ENCODE measurements at regions not wholly inside any gene's neighbourhood (a gene's known extent, or its start where the extent isn't known, plus 50 kb on each side); places are given as distances from the start of the nearest gene placed in this dataset.
"Not testable (repeated sequence)": the region's sequence is repeated elsewhere in the genome, so short reads cannot be mapped to it uniquely, and the experiment has no call there.

DNA sequence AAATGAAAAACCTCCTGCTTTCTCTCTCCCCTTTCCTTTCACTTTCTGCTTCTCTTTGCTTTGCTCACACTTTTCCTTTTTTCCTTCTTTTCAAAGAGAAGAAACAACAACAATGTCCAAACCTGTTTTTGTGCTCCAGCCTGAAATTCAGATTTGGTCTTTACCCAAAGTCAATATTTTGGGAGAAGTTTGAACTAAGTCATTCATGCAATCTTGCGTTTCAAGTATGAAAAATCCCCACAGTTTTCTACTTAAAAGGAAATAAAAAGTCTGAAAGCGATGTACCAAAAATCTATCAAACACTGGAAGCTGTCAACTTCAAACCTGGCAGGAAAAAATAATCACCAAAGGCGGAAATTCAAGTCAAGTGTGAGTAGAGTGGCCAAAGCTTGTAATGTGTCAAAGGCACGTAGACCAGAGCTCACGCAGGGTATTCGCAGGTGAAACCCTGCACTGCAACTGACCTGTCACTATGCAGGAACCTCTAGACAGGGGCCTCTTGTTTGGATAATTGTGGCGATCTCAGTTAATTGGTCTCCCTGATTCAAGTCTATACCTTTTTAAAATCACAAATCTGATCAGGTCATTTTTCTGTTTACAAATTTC is 118.8 kb upstream of the GALNT15 start:
- DNase-seq (ENCODE audit: low read depth): no peak

DNA sequence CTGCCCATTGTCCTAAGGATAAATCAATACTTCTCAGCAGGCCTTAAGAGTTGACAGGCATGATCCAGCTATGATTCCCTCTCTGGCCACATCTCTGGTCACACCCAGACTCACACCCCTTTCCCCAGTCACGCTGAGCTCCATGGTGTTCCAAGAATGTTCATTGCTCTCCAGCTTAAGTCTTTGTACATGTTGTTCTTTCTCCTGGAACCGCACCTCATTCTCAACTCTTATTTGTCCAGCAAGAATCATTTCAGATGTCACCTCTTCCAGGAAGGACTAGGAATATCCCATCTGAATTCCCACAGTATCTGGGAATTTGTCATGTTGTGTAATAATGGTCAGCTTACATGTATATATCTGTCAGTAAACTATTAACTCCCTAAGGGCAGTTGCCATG is 118.3 kb upstream of the GALNT15 start:
- DNase-seq (ENCODE audit: low read depth): no peak

DNA sequence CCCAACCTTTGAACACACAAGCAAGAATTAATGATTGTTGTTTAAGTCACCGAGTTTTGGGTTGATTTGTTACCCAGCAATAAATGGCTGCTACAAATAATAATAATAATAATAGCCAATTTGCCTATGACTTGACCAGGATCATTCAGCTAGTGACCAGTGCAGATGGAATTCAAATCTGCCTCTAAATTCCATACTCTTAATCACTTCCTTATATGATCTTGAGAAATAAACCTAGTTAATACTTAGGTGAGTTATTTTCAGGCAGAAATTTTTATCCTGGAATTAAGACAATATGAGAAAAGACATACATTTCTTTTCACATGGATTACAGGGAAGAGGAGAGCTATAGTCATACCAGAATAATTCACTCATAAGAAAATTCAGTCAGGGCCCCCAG is 116.0 kb upstream of the GALNT15 start:
- no peak for DNase-seq (ENCODE audit: low read depth)

DNA sequence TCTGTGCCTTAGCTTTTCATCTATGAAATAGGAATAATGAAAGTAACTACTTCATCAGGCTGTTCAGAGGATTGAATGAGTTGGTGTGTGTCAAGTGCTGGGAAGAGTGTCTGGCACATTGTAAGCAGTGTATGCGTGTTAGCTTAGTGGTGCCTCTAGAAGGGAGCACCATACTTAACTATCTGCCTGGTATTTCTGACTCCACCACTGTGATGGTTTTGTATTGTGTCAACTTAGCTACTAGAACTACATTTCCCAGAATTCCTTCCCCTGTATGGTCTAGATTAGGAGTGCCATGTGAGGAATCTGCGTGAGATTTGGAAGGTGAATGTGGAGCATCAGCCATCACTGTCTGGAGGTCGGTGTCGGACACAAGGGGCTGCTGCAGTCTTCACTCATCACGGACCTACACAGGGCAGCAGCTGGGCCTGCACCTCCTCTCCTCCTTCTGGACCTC is 115.4 kb upstream of the GALNT15 start:
- DNase-seq (ENCODE audit: low read depth): no peak

DNA sequence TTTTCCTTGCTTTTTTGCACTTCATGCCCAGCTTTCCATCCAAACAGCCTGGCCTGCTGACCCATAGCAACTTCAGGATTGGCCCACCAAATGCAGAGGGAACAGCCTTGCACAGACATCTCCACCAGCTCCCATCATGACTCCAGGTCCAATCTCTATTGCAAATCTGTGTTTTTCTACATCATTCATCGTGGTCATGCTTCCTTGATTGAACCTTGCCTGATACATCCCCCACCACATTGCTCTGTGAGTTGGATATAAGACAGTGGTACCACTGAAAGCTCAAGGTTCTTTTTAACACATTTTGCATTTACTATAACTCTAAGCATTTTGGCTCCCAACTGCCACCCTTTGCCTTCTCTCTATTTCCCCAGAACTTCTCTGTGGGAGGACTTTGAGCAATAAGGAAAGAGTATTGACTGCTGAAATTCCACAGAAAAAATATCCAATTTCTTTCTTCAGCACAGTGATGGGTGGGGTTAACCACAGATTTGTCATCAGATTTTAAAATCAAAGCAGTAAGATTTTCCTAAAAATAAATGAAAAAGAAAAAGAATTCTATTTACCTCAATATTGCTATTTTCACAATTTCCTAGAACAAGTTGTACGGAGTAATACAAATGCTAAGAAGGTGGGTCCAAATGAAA is 114.6 kb upstream of the GALNT15 start:
- DNase-seq (ENCODE audit: low read depth): no peak

DNA sequence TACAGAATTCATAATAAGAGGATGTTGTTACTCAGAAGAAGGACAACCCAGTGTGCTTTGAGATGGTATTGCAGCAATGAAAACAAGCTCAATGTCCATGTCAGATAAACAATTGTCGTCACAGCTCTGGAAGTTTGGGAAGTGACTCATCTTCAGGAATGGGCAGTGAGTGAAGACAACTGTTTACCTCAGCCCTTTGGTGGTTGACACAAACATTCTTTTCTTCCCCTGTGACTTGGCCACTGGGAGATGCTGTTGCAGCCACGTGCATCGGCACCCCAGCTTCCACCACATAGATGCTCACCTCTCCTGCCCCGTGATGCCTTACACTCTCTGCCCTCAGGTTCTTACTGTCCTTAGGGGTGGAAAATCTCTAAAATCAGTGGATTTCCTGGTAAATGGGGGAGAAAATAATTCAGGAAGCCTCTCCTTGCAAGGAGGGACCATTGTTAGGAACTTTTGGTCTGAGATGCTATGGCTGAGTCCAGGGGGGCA is 114.1 kb upstream of the GALNT15 start:
- no peak for DNase-seq (ENCODE audit: low read depth)

DNA sequence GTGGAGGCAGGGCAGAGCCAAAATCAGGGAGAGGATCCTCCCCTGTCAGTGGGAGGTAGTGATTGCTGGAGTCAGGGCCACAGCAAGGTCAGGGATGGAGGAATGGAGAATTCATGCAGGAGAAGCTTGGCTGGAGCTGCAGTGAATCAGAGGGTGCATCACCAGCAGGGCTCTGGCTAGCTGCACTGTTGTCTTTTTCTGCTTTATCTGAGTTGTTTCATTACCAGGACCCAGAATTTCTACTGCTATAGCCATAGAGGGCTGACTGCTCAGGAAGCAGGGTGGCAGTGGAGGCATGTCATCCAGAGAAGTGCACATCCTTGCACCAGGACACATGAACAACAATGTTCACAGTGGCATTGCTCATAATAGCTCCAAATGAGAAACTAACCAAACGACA is 113.5 kb upstream of the GALNT15 start:
- no peak for DNase-seq (ENCODE audit: low read depth)

DNA sequence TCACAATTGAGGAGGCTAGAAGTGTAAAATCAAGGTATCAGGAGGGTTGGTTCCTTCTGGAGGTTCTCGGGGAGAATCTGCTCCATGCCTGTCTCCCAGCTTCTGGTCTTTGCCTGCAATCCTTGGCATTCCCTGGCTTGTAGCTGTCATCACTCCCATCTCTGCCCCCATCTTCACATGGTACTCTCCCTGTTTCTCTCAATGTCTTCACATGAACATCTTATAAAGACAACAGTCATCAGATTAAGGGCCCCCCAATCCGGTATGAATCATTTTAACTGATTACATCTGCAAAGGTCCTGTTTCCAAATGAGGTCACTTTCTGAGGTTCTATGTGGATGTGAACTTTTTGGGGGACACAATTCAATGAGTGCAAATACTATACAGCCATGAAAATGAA is 113.0 kb upstream of the GALNT15 start:
- no peak for DNase-seq (ENCODE audit: low read depth)

DNA sequence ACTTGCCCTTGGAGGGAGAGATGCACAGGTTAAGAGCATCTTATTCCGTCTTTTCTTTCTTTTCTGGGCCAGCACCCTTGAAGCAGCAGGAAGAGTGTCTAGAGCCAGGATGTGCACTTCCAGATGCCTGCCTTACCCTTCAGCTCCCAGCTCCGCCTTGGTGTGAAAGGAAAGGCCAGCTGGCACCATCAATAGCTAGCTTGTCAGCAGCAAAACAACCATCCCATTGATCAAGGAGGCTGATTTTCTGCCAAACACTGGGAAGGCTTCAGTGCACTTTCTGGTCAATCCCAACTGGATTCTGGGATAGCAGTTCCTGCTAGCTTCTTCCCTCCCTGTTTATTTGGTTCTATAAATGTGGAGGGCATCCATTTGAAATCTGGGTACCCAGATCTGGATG is 110.9 kb upstream of the GALNT15 start:
- DNase-seq (ENCODE audit: low read depth): no peak

DNA sequence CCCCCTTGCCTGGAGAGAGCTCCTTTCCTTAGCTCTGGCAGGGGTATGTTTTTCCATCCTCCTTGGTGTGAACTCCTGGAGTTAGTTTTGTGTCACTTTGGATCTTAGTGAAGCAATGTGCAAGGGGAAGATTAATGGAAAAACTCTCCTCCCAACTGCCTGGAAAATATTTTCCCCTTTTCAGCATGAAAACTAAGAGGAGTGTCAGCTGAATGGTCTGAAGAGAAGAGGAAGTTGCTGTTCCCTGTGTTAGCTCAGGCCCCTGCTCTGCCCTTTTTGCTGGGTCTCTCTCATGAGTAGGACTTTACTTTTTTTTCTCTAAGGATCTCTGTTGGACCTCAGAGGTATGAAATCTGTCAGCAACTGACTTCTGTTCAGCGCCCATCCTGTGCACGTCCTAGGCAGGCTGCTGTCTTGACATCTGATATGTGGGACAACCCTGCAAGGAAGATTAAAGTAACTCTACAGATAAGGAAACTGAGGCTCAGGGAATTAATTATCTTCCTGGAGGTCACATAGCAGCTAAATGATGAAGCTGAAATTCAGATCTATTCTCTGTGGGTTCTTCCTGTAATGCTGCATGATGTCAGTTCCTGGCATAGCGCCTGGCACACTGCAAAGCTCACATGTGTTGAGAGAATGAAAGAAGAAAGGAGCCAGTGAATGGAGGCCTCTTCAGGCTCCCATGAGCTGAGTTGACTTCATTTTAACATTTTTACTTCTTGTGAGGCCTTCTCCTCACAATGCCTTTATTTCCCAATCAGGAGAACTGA is 109.7 kb upstream of the GALNT15 start:
- DNase-seq (ENCODE audit: low read depth): no peak

DNA sequence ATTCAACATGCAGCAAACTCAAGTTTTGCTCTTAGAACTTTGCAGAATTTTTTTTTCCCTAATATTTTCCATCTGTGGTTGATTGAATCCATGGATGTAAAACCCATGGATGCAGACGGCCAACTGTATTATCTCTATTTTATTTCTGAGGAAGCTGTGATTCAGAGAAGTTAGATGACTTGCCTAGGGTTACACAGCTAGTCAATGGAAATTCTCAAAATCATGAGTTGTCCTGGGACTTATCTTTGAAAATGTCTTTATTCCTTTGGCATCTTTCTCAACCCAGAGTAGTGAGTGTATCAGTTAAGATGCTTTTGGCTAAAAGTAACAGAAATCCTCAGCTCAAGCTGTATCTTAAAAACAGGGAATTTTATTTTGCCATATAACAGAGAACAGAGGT is 107.9 kb upstream of the GALNT15 start:
- DNase-seq (ENCODE audit: low read depth): no peak

DNA sequence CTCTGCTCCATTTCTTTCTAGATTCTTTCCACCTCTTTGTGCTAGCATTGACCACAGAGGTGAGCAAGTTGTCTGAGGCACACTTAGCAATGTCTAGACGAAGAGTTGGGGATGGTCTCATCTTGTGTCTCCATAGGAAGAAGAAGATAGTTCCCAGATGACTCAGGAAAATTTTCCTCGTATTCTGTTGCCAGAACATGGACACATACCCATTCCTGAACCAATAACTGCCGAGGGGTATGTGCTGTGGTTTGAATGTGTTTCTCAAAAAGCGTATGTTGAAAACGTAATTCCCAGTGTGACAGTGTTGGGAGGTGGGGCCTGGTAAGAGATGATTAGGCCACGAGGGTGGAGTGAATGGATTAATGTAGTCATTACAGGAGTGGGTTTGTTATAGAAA is 107.5 kb upstream of the GALNT15 start:
- no peak for DNase-seq (ENCODE audit: low read depth)

DNA sequence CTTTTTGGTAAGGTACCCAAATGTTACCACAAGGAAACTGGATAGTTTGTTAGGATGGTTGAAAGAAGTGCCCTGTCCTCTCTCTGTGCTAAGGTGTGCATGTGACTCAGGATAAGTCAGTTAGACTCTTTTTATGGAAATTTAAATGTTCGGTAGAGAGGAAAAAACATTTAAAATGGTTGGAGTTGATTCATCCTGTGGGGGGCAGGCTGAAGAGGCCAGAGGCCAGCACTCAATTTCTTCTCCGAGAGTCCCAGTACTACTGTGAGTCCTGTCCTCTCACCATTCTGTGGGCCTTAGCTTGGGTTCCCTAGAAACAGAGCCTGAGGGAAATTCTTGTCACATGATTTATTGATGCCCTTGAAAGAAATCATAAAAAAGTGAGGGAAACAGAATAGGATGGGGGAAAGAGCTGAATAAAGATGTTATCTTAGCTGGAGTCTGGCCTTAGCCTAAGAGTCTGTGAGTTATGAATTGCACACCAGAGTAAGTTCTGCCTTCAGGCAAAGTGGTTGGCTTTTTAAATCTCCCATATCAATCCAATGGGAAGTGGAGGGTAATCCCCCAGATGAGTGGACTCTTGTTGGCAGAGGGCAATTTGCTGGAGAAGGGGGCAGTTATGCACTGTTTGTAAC is 106.5 kb upstream of the GALNT15 start:
- no peak for DNase-seq (ENCODE audit: low read depth)

DNA sequence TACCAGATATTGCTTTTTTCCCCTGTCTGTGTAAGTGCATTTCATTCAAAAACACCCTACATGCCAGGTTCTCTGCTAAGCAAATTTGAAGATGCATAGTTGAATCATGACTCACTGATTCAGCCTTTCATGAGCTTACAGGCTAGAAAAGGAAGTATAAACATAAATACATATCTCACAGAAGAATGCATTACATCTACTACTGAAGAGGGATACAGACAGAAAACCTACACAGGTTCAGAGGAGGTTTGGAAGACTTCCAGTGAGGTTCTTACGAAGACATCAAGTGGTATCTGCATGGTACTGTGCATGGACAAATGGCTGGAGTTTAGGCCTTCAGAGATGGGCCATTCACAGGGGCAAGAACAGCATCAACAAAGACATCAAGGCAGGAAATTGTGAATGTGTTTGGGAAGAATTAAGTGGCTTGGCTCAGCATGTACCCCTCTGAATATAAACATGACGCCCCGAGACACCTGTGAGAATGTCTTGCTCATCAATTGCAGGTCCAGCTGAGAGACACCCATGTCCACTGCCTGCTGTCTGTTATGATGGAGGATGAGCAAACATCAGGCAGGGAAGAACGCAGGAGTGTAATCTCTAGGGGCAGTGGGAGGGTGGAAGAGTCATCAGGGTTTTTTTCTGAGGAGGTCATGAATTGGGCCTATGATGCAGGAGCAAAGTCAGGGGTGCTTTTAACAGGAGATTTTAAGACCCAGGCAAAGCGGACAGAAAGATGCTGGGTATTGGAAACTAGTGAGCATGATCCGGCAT is 105.1 kb upstream of the GALNT15 start:
- DNase-seq (ENCODE audit: low read depth): no peak

DNA sequence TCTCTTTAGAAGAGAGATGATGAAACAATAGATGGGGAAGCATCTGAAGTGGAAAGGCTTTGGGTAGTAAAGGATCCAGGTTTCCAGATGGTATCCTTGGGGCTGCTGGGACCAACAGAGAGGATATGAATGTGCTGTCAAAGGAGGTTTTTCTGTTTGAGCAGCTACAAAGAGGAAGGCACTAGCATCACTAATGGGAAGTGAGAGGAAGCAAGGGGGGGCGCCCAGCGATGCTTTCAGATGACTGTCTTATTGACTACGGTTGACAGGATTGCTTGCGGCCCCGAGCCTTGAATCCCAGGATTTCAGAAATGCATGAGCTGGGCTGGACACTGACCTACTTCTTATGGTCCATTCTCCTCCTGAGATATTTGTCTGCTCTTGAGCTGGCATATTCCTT is 103.8 kb upstream of the GALNT15 start:
- no peak for DNase-seq (ENCODE audit: low read depth)

DNA sequence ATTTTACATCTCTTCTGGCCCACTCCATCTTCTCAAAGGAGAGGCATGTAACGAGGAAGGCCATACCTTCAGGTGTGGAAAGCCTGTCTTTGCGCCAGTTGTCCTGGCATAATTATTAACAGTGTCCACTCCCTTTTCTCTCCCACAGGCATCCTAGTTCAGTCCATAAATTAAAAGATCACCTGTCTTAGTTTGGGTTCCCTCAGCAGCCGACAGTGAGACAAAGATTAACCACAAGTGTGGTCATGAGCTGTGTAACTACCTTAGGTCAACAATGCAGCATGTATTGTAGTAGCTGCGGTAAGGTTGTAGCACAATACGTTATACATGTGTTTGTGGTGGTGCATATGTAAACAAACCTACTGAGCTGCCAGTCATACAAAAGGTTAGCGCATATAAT is 103.3 kb upstream of the GALNT15 start:
- DNase-seq (ENCODE audit: low read depth): no peak

DNA sequence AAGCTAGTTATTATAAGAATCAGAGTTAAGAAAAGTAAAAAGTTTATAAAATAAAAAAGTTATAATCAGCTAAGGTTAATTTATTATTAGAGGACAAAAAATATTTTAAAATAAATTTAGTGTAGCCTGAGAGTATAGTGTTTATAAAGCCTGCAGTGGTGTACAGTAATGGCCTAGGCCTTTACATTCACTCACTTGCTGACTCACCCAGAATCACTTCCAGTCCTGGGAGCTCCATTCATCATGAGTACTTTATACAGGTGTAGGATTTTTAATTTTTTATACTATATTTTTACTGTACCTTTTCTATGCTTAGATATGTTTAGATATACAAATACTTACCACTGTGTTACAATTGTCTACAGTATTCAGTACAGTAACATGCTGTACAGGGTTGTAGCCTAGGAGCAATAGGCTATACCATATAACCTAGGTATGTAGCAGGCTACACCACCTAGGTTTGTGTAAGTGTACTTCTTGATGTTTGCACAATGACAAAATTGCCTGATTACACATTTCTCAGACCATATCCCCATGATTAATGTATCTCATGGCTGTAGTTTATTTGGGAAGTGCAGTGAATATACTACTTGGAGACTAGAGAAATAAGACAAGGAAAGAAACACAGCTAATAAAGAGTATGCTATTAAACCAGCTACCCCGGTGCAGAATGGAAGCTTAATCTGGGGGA is 101.9 kb upstream of the GALNT15 start:
- no peak for DNase-seq (ENCODE audit: low read depth)

DNA sequence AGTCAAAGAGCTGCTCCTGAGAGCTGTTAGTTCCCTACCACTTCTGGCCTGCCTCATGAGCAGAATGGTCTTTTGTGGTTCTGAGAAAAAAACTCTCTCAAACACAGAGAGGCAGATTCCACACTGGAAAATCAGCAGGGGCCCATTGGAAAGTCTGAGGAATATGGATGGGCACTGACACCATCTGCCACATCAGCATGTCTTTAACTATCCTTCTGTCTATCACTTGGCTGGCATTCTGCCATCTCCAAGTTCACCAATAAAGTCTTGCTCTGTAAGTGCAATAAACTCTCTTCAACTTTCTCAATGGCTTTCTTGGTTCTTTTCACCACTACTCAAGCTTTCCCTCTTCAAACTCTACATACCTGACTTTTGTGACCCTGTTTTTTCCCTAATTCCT is 101.3 kb upstream of the GALNT15 start:
- no peak for DNase-seq (ENCODE audit: low read depth)

DNA sequence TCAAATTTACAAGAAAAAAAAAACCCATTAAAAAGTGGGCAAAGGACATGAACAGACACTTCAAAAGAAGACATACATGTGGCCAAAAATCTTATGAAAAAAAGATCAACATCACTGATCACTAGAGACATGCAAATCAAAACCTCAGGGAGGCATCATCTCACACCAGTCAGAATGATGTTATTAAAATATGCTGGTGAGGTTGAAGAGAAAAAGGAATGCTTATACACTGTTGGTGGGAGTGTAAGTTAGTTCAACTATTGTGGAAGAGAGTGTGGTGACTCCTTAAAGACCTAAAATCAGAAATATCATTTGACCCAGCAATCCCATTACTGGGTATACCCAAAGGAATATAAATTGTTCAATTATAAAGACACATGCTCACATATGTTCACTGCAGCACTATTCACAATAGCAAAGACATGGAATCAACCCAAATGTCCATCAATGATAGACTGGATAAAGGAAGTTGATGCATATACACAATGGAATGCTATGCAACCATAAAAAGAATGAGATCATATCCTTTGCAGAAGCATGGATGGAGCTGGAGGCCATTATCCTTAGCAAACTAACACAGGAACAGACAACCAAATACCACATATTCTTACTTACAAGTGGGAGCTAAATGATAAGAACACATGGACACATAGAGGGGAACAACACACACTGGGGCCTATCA is 100.3 kb upstream of the GALNT15 start:
- DNase-seq (ENCODE audit: low read depth): not testable (repeated sequence)

DNA sequence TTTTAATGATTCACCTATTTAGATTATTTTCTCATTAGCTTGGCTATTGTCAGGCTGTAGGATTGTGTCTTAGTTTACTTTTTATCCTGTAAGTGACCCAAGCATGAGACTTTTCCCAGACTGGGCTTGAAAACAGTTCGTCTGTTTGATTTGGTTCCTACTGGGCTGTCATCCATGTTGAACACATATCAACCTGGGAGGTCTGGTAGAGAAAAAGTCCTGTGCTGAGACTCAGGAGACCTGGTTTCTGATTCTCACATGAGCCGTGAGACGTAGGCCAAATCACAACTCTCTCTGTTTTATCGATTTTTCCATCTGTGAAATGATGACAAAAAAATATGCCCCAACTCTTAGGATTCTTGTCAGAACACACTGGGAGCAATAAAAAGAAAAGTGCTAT is 98.8 kb upstream of the GALNT15 start:
- no peak for DNase-seq (ENCODE audit: low read depth)

DNA sequence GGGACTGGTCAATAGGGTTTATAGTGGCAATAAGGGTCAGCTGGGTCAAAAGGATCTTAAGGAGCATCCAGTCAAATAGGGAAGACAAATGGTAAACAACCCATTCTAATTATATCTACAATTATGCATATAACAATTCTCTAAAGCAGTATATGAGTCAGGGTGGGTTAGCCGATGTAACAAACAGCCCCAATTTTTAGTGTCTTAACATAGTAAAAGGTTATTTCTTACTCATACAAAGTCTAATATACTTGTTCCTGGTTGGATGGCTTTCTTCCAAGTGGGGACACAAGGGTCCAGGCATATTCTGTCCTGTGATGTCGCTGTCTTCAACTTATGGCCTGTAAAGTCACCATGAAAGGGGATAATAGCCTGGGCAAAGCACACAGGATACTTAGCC is 97.9 kb upstream of the GALNT15 start:
- no peak for DNase-seq (ENCODE audit: low read depth)

Data from stimulated activated CD4-positive, alpha-beta T cell treated with anti-CD3 and anti-CD28 coated beads, Interleukin-2, amount 100 ng/mL, for 4 hours (primary cell).